Loucy (cell line): ENCODE measurements at regions not wholly inside any gene's neighbourhood (a gene's known extent, or its start where the extent isn't known, plus 50 kb on each side); places are given as distances from the start of the nearest gene placed in this dataset.

Experiments
- EZH2phosphoT487 ChIP-seq: fragments of 200-600 bp; IDR thresholded peaks from 2 replicates; pipeline ENCODE4 v1.6.1; 2018; ENCODE audit warnings: antibody characterized with exemption, mild to moderate bottlenecking, moderate library complexity, borderline replicate concordance
- TF ChIP-seq, protein P1 (sequence below): fragments of 200-600 bp; sonication (generic); conservative IDR thresholded peaks from 2 replicates; pipeline ENCODE4 v1.5.1; 2014; ENCODE audit warnings: mild to moderate bottlenecking, antibody characterized with exemption, low read length

DNA sequence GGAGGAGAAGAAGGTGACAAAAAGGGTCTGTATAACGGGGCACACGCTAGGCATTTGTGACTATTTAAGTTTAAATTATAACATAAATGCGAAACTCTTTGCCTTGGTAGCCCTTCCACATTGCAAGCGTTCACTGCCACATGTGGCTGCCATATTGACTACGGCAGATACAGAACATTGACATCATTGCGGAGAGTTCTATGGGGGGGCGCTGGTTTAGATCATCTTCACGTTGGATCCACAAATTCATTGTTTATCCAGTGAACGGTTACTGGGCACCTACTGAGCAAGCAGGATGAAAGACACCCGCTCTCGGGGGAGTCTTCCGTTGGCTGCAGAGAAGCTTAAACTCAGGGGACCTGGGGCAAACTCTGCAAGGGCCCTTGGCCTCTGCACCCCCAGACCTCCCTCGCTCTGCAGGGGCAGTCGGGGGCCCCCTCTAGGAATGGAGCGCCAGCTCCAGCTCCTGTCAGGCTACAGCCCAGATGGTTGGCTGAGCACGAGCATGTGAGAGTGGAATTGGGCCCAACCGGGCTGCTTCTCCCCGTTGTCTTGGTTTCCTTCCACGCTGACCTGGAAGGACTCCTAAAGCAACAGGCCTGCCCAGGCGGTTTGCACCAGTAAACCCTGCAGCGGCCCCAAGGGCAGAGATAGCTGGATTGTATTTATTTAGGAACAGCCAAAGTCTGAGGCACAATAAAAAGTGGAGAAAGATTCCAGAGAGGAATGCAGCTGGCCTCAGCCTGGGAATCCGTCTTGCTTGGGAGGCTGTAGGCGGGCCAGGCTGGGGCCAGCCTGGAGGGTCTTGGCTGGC, 172.2 kb downstream of the SEC14L1 start:
- TF ChIP-seq, protein P1, sequence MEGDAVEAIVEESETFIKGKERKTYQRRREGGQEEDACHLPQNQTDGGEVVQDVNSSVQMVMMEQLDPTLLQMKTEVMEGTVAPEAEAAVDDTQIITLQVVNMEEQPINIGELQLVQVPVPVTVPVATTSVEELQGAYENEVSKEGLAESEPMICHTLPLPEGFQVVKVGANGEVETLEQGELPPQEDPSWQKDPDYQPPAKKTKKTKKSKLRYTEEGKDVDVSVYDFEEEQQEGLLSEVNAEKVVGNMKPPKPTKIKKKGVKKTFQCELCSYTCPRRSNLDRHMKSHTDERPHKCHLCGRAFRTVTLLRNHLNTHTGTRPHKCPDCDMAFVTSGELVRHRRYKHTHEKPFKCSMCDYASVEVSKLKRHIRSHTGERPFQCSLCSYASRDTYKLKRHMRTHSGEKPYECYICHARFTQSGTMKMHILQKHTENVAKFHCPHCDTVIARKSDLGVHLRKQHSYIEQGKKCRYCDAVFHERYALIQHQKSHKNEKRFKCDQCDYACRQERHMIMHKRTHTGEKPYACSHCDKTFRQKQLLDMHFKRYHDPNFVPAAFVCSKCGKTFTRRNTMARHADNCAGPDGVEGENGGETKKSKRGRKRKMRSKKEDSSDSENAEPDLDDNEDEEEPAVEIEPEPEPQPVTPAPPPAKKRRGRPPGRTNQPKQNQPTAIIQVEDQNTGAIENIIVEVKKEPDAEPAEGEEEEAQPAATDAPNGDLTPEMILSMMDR = no peak
- TF ChIP-seq EZH2phosphoT487 = no peak
